Jurkat, Clone E6-1 (cell line): ENCODE measurements at regions not wholly inside any gene's neighbourhood (a gene's known extent, or its start where the extent isn't known, plus 50 kb on each side); places are given as distances from the start of the nearest gene placed in this dataset.

Experiments
- DNase-seq: peaks from one replicate; pipeline ENCODE4 v3.0.0-alpha.2; 2011; ENCODE audit warnings: low read depth, low spot score
- H3K4me3 ChIP-seq: 2 replicates; pipeline ENCODE4 v1.5.1; 2011; ENCODE audit warnings: mild to moderate bottlenecking, low read length, control low read depth, moderate library complexity

DNA sequence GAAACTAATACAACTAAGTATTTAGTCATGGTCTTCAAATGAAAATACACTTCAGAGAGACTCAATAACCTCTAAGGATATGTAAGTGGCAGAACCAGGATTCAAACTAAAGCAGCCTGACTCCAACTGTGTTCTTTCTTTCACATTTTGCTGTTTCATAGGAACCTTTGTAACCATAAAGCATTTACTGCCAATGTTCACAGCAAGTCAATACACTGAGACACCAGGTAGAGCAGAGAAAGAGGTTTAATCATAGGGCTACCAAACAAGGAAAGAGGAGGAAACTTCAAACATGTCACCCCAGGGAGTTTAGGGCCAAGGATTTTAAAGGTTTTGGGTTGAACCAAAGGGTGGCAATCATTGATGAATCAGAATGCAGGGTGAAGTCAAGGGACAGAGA is 263.1 kb upstream of the PTGER4 start:
- DNase-seq = no peak

DNA sequence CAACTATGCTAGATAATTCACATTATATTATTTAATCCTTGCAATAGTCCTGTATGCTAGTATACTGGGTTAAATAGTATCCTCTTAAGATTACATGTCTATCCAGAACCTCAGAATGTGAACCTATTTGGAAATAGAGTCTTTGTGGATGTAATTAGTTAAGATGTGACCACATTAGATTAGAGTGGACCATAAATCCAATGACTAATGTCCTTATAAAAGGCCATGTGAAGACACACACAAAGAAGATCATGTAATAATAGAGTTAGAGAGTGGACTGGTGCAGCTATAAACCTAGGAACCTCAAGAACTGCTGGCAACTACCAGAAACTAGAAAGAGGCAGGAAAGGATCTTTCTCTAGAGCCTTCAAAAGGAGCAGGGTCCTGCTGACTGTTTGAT is 263.6 kb upstream of the PTGER4 start:
- no peak overlapping the region for H3K4me3 ChIP-seq
- DNase-seq = no peak

More for the DNA sequence above, 263.1 kb upstream of the PTGER4 start:
- no peak overlapping the region for H3K4me3 ChIP-seq

DNA sequence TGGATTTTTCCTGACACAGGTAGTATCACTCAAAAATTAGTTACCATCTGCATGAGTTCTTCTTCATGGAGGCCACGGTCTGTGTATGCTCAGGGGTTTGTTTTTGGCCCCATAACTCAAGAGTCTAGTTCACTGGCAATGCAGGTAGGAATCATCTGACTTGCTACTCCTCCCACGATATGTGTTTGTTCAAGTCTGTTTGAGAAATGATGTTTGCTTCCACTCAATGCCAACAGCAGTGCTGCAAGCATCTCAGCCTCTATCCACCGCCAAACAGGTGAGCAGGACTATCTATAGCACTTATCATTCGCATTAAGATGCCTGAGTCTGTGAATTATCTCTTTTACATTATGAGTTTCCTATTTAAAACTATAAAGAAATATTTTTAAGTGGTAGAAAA is 264.8 kb upstream of the PTGER4 start:
- H3K4me3 ChIP-seq = no peak overlapping the region

GRCh38 chr5:40413743-40414142 is 266.0 kb upstream of the PTGER4 start:
- no peak for DNase-seq
- H3K4me3 ChIP-seq = no peak overlapping the region

More for the DNA sequence above, 264.8 kb upstream of the PTGER4 start:
- no peak for DNase-seq

GRCh38 chr5:40412771-40413170 is 266.9 kb upstream of the PTGER4 start:
- no peak for DNase-seq
- H3K4me3 ChIP-seq = no peak overlapping the region

DNA sequence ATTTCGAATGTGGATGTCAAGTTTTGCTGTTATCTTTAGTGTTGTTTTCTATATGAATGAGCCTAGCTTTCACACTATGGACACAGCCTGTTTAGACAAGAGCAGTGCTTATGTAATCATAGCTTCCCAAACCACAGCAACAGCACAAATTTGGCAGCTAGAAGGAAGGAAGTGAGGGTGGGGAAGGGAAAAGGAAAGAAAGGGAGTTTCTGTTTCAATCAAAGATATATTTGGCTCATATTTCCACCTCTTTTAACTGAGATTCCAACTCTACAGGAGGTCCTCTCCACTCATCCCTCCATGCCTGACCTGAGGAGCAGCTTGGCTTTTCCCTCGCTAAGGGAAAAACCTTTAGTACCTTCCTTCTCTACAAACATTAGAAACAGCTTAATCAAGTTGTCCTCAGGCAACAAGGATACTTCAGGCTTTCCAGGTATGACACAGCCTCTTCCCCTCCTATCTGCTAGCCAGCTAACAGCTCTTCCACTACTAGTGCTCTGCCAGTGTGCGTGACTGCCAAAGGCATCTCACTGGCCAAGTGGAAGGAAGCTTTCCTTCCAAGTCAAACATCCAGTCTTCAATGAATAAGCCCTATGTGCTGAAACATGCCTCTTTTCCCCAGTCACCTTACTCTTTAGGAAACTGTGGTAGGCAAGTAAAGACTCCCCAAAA is 268.6 kb upstream of the PTGER4 start:
- no peak for DNase-seq
- no peak overlapping the region for H3K4me3 ChIP-seq

DNA sequence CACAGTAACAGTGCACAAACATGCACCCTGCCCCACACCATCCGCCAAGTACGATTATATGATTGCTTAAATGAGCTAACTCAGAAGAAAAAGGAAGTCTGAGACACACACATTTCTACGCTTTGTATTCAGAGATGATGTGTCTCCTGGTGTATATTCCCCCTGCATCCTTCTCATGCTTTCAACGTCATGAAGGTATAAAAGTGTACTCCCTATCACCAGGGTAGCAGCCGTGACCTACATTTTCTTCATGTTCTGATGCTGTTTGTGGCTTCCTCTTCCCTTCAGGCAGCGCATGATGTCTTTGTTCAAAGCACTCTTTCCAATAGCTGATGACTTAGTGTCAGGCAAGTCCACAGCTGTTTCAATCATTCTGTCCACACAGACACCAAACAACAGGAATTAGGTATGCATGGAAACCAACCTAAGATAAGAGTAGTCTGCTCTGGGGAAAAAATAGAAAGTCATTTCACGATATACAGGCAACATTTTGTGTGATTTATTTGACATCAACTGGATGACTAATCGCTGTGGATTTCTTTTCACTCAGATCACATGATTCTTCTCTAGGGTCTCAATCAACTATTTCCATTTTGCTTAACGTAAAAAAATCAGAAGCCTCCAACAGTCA is 269.4 kb upstream of the PTGER4 start:
- peak; percentile 94 for DNase-seq
- H3K4me3 ChIP-seq = peak overlapping the region; percentile 17

DNA sequence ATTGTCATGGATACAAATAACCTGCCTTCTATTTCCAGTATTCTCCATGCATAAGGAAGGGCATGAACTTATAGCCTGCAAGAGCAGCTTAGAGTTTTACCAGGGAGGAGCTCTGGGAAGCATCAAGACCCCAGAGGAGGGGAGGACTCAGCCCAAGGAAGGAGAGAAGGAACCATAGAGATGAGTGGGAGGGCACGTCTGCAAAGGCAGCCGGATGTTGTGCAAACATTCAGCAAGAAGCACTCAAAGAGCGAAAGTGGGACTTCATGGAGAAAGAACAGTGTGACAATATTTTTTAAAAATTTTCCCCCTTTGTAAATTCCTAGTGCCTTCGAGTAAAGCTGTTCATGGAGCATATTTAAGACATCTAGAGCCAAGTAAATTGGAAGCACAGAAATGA is 270.1 kb upstream of the PTGER4 start:
- peak overlapping the region; percentile 17 for H3K4me3 ChIP-seq
- peak; percentile 39 for DNase-seq

DNA sequence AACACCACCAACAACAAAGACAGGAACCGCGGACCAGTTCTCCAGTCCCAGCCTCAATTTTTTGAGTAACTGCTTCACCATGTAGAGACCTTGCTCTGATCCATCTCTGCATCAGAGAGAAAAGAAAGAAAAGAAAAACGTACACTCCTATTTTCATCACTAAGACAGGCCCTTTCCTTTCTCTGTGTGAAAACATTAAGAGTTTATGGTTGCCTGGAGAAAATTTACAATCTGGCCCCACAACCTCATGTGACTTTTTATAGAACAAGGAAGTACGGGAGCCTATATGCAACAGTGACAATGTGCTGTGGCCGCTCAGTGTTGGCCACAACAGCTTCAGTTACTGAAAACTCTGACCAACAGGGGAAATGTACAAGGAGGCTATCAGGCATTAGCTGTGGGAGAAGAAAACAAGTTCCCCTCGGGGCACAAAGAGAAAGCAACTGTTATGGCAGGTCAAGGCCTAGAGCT is 272.9 kb upstream of the PTGER4 start:
- no peak for DNase-seq
- H3K4me3 ChIP-seq = no peak overlapping the region

DNA sequence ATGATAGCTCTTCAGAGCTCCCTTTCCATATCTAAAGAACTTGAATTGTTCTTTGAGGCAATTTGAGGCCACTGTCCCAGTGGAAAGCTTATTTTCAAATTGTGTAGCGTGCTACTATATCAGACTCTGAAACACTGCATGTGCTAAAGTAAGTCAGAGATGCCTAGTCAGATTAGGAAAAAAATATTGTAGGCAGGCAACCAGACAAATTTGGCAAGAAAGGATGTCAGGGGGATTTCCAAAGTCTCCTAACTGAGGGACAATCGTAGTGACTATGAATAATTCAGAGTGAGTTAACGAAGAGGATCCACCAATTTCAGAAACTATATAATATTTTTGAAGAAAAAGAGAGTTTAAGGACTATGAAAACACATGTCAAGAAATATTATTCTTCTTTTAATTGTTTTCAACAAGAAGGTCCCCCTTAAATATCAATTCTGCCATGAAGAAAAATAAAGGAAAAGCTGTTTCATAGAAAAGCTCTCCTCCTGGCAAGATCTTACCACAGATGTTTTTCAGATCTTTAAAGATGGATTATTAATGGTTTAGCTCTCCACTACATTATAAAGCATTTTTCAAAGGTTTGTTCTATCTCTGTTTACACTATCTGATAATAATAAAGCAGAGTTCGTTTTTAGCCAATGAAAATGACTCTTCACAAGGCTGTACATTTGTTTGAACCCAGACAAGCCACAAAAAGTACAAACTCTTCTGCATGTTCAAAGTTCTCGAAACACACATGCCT is 273.5 kb upstream of the PTGER4 start:
- no peak overlapping the region for H3K4me3 ChIP-seq
- no peak for DNase-seq

DNA sequence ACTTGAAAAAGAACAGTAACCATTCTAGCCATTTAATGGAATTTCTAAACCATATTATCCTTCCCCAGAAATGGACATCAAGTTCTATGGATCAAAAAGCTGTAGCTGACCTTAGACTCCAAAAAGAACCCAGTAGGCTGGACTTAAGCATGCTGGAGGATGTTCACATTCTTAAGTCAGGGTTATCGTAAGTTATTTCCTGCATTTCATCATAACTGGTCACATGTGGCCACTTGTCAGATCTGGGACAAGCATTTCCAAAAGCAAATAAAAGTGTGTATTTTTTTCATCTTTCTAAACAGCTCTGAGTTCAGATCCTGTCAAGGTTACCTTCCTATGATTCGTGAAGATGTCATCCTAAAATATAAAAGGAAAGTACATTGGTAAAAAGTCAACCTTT is 274.5 kb upstream of the PTGER4 start:
- no peak for DNase-seq

DNA sequence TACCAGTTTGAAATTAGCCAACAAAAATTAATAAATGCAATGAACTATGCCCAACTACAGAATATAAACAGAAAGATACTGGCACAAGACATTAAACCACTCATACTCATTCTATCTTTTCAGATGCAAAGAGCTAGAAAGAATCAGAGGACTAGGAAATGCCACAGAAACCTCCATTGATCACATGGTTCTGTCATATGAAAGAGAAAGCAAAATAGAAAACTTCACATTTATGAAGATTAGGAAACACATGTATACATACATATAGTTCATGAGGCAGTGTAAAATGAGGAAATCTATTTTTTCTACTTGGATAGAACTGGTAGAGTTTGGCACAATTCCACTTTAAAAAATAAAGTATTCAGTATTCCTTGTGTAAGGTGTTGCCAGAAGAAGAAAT is 275.1 kb upstream of the PTGER4 start:
- H3K4me3 ChIP-seq = no peak overlapping the region
- DNase-seq = peak; percentile 36

More for the DNA sequence above, 274.5 kb upstream of the PTGER4 start:
- no peak overlapping the region for H3K4me3 ChIP-seq

GRCh38 chr5:40402007-40402364 is 277.7 kb upstream of the PTGER4 start:
- H3K4me3 ChIP-seq = no peak overlapping the region
- DNase-seq = no peak

- DNase-seq = no peak
- H3K4me3 ChIP-seq = no peak overlapping the region
Measured at GRCh38 chr5:40401284-40402006, 278.3 kb upstream of the PTGER4 start.

- H3K4me3 ChIP-seq = no peak overlapping the region
- no peak for DNase-seq
Measured at GRCh38 chr5:40400245-40400644, 279.5 kb upstream of the PTGER4 start.

DNA sequence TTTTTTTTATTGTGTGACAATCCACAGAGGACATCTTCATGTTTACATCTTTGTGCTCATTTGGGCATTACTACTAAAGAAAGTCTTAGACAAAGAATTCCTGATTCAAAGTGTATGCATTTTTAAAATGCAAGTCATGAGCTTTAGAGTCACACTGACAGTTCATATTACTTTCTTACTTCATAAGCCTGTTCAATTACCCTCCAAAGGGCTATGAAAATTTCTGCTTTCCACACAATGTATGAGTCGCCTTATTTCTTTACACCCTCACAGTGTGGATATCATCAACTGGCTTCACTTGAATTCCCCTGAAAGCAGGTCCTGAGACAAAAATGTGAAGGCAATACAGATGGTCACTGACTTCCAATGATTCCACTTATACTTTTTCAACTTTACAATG is 280.4 kb upstream of the PTGER4 start:
- H3K4me3 ChIP-seq = no peak overlapping the region
- no peak for DNase-seq

DNA sequence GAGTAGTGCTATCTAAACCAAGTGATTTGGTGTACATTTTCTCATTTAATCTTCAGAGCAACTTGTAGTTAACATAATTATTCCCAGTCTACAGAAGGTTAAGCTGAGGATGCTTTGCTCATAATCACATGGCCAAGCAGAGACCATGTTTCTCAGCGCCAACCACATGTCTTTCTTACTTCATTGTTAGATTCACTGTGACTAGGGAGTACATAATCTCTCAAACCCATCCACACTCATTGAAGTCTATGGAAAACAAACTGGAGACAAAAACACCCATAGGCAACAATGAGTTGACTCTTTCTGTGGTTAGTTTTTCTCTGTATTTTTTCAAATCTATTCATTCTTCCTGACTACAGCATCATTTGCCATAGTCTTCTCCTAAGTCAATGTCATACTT is 281.7 kb upstream of the PTGER4 start:
- DNase-seq = no peak
- no peak overlapping the region for H3K4me3 ChIP-seq

- DNase-seq = no peak
- no peak overlapping the region for H3K4me3 ChIP-seq
Measured at GRCh38 chr5:40397091-40397490, 282.6 kb upstream of the PTGER4 start.

DNA sequence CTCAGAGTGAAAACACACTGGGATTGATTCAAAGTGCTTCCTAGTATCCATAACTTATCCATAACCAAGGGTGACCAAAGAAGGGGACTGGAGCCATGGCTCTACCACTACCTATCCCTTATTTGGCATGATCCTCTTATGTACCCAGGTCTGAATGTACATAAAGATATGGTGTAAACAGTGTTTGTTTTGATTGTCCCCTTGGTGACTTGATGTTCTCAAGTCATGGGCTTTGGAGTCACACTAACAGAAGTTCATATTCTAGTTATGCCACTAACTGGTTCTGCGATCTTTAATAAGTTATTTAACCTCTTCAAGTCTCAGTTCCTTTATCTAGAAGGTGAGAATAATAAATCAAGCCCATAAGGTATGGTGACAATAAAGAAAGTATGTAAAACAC is 283.4 kb upstream of the PTGER4 start:
- H3K4me3 ChIP-seq = no peak overlapping the region
- no peak for DNase-seq

GRCh38 chr5:40395251-40395650 is 284.5 kb upstream of the PTGER4 start:
- DNase-seq = no peak
- H3K4me3 ChIP-seq = no peak overlapping the region
